Activated CD8-positive, alpha-beta memory T cell treated with anti-CD3 and anti-CD28 coated beads, Interleukin-2, amount 10 ng/mL, durations not matched to agents 7 days and 5 days (primary cell): ENCODE measurements at regions not wholly inside any gene's neighbourhood (a gene's known extent, or its start where the extent isn't known, plus 50 kb on each side); places are given as distances from the start of the nearest gene placed in this dataset.

Source experiments
- ATAC-seq: fragments of 150-1000 bp; cut with Tn5 transposase; one replicate; pipeline ENCODE4 v1.10.0; 2021; ENCODE audit warnings: moderate library complexity
- CTCF ChIA-PET: fragments of 350-600 bp; sonication (Branson Sonifier 250); formaldehyde crosslinking; loops from one replicate; lab custom pipeline; 2021; ENCODE audit warnings: antibody characterized with exemption; lab: Charles Lee
- DNase-seq: peaks from one replicate; pipeline ENCODE4 v3.0.0-alpha.2; 2020
- H3K27ac Mint-ChIP-seq: one replicate; pipeline ENCODE4 v1.8.0; 2021; ENCODE audit warnings: mild to moderate bottlenecking, mixed read lengths
- H3K27me3 Mint-ChIP-seq: one replicate; pipeline ENCODE4 v1.8.0; 2021; ENCODE audit warnings: mixed read lengths
- H3K36me3 Mint-ChIP-seq: one replicate; pipeline ENCODE4 v1.8.0; 2021; ENCODE audit warnings: mild to moderate bottlenecking, mixed read lengths
- H3K4me1 Mint-ChIP-seq: one replicate; pipeline ENCODE4 v1.8.0; 2021; ENCODE audit warnings: mixed read lengths
- H3K4me3 Mint-ChIP-seq: one replicate; pipeline ENCODE4 v1.8.0; 2021; ENCODE audit warnings: mild to moderate bottlenecking, moderate library complexity, mixed read lengths
- H3K9me3 Mint-ChIP-seq: one replicate; pipeline ENCODE4 v1.8.0; 2022; ENCODE audit warnings: low read depth, mixed read lengths

DNA sequence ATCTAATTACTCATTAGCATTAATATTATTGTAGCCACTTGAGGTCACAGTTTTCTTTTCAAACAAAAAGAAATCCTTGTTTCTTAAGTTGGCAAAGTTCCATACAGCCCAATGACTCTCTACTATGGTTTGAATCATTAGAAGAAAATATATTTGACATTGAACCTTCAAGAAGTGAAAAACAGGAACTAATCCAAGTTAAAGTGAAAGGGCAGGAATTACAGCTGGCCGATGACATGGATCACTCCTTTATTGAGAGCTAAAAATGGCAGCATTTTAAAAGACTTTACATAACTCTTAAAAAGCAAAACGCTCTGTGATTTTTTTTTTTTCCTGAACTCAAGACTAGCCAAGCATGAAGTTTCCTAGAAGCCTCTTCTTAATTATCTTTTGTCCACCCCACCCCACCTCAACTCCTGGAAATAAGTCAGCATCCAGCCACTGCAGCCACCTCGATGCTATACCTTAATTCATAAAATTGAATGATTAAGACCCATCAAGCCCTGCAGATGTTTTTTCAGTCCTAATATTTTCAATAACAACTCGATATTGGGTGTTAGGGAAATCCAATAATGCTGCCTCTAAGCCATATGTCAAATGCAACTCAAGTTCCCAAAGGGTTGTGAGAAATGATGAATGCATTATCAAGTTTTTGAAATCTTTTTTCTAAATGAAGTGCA, 323.1 kb downstream of the HHIPL2 start:
- Mint-ChIP-seq H3K4me1 (no peaks in the 10 kb centered on the region), H3K4me3 (no peak overlapping the region), H3K27me3 (no peaks in the 10 kb centered on the region), H3K9me3 (peaks cover 5% of the 10 kb centered on the region), H3K36me3 (peaks cover 2% of the 10 kb centered on the region), H3K27ac (no peak overlapping the region)
- ATAC-seq (no peak), DNase-seq (no peak)
- CTCF ChIA-PET = no interaction called here

DNA sequence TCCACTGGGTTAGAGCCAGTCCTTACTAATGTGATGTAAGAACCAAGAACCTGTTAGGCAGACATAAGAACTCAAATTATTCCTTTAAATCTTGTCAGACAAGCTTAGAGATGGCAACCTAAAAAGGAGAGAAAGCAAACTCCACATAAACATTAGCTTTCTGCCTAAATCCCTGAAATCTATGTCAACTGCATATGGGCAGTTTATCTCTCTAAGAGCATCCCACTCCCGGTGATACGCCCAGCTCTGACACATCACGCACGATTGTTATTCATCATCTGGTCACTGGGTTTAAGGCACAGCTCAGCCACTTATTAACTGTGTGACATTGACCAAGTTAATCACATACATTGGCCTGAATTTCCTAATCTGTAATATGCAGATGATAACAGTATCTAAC, 323.7 kb downstream of the HHIPL2 start:
- no peaks in the 10 kb centered on the region for H3K4me1 Mint-ChIP-seq

DNA sequence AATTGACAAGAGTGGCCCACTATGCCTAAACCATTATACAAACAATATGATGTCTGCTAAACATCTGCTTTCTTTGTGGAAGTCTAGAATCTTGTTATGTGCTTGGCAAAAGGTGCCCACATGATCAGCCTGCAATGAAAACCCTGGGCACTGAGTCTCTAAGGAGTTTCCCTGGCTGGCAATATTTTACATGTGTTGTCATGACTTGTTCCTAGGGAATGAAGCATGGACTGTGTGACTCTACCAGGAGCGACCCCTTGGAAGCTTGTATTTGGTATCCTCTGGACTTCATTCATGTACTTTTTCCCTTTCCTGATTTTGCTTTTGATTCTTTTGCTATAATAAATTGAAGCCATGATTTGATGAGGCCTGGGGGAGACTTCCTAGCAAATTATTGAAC, 324.9 kb downstream of the HHIPL2 start:
- H3K9me3 Mint-ChIP-seq = peaks cover 5% of the 10 kb centered on the region

More for the DNA sequence above, 323.7 kb downstream of the HHIPL2 start:
- DNase-seq (no peak), ATAC-seq (no peak)
- Mint-ChIP-seq H3K27ac (no peak overlapping the region), H3K4me3 (no peak overlapping the region), H3K27me3 (no peaks in the 10 kb centered on the region), H3K36me3 (peaks cover 2% of the 10 kb centered on the region), H3K9me3 (peaks cover 5% of the 10 kb centered on the region)
- CTCF ChIA-PET = no interaction called here

DNA sequence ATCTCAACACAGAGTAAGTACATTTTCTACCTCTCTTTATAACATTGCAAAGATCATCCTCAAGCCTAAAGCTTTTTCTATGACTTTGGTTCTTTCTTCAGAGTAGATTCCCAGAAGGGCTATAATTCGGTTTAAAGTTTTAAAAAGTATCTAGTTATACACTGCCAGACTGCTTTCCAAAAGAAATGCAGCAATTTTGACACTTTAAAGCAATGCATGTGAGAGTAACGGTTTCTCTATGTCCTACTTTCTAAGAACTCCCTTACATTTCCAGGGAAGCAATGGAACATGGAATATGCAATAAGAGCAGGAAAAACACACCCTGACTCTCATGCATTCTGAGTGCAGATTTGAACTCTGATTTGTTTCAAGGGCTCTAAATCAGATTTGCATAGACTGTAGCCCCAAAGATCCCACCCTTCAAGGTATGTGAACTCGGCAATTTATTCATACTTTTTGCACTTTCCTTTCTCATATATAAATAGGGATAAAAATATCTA, 331.6 kb downstream of the HHIPL2 start:
- H3K4me1 Mint-ChIP-seq = no peaks in the 10 kb centered on the region
- no peaks in the 10 kb centered on the region for H3K27me3 Mint-ChIP-seq
- H3K36me3 Mint-ChIP-seq = no peaks in the 10 kb centered on the region

More for the DNA sequence above, 324.9 kb downstream of the HHIPL2 start:
- ATAC-seq (no peak), DNase-seq (no peak)
- Mint-ChIP-seq H3K27me3 (no peaks in the 10 kb centered on the region), H3K4me3 (no peak overlapping the region), H3K4me1 (no peaks in the 10 kb centered on the region), H3K36me3 (peaks cover 2% of the 10 kb centered on the region), H3K27ac (no peak overlapping the region)
- CTCF ChIA-PET = no interaction called here

DNA sequence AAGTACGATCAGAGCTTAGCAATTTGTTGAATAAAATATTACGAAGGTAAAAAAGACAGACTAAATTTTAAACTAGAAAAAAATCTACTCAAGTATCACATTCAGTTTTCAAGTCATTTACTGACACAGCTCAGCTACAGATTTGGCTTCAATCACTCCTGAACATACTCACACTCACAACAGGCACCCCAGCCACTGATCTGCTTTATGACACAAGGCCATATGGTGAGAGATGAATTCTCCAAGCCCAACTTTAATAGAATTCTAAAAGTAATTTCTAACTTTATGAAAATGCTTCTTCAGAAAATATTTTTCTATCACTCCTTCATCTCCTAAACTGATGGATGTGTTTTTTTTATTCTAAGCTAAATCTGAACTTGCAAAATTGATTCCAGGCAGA, 337.1 kb downstream of the HHIPL2 start:
- CTCF ChIA-PET = no interaction called here

More for the DNA sequence above, 331.6 kb downstream of the HHIPL2 start:
- no peak overlapping the region for H3K4me3 Mint-ChIP-seq
- no peak for DNase-seq
- H3K27ac Mint-ChIP-seq = no peak overlapping the region
- CTCF ChIA-PET = no interaction called here
- peaks cover 5% of the 10 kb centered on the region for H3K9me3 Mint-ChIP-seq
- no peak for ATAC-seq

DNA sequence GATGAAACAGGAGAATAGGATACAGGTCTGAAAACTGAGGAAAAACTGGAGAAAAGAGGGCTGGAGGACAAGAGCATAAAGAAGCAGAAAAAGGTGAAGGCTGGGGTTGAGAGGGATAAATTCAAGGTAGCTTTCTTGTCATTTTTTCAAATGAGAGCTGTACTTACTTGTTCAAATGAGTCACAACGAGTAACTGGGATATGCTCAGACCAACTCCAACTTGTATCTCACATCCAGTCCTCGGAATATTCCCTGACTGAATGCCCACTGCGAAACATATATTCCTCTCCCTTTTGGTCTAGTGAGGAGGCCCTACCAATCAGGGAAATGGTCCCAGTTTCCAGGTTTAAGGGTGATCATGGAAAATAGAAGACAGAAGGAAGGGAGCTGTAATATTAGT, 343.4 kb downstream of the HHIPL2 start:
- Mint-ChIP-seq H3K27ac (no peak overlapping the region), H3K27me3 (no peaks in the 10 kb centered on the region), H3K36me3 (no peaks in the 10 kb centered on the region), H3K4me1 (no peaks in the 10 kb centered on the region), H3K9me3 (no peaks in the 10 kb centered on the region), H3K4me3 (no peak overlapping the region)
- no peak for ATAC-seq
- no peak for DNase-seq
- CTCF ChIA-PET = no interaction called here

More for the DNA sequence above, 337.1 kb downstream of the HHIPL2 start:
- DNase-seq (no peak), ATAC-seq (no peak)
- no peaks in the 10 kb centered on the region for H3K36me3 Mint-ChIP-seq
- no peak overlapping the region for H3K4me3 Mint-ChIP-seq
- no peaks in the 10 kb centered on the region for H3K27me3 Mint-ChIP-seq
- H3K4me1 Mint-ChIP-seq = no peaks in the 10 kb centered on the region
- no peak overlapping the region for H3K27ac Mint-ChIP-seq
- no peaks in the 10 kb centered on the region for H3K9me3 Mint-ChIP-seq

DNA sequence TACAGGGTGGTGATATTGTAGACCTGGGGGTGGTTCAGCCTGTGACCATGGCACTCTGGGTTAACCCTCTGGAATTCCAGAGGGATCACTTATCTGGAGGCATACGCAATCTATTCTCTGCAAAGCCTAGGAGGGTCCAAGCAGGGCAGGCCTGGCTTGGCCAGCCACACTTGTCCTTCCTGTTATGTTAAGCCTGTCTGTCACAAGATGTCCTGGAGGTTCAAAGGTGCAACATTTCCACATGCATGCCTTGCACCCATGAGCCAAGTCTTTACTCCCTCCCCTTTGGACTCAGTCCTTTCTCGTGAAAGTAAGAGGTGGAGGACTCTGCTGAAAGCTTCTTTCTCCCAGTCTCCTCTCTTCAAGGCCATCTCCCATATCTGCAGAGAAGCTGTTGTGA, 345.1 kb downstream of the HHIPL2 start:
- Mint-ChIP-seq H3K36me3 (no peaks in the 10 kb centered on the region), H3K27ac (no peak overlapping the region), H3K27me3 (no peaks in the 10 kb centered on the region), H3K4me1 (no peaks in the 10 kb centered on the region), H3K9me3 (no peaks in the 10 kb centered on the region), H3K4me3 (no peak overlapping the region)
- CTCF ChIA-PET = no interaction called here
- no peak for ATAC-seq
- DNase-seq = no peak

DNA sequence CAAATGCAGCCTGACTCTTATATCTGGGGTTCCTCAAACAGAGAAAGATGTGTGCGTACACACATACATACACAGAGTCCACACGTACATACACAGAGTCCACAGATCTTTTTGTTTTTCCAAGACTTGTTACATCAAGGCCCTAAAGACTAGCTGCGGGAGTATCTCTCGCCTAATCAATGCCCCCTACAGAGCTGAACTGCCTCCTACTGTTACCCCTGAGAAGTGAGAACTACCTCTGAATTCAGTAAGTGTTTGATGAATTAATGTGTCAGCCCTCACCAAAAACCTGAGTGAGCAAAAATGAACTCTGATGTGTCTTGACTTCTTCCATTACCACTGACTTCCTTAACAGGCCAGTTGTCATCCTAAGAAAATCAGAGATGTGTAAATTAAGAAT, 351.2 kb downstream of the HHIPL2 start:
- Mint-ChIP-seq H3K27ac (no peak overlapping the region), H3K9me3 (no peaks in the 10 kb centered on the region), H3K36me3 (no peaks in the 10 kb centered on the region), H3K4me3 (no peak overlapping the region), H3K27me3 (no peaks in the 10 kb centered on the region), H3K4me1 (no peaks in the 10 kb centered on the region)
- no peak for DNase-seq
- ATAC-seq = no peak
- CTCF ChIA-PET = no interaction called here

DNA sequence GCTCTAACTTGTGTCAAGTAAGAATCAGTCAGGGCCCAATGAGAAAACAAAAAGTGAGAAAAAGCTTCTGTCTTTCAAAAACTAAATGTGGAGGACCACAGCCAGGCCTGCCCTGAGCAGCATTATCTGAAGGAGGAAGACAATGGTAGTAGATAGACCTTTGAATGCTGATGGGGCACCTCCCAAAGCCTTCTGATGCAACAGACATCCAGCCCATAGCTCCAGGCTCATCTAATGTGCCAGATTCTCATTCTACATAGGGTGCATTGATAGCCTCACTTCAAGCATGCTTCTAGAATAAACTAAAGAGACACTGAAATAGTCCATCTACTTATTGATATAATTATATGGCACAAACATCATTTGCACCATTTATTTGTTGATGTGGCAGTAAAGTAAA, 351.6 kb downstream of the HHIPL2 start:
- DNase-seq (no peak), ATAC-seq (no peak)
- no peaks in the 10 kb centered on the region for H3K27me3 Mint-ChIP-seq
- H3K36me3 Mint-ChIP-seq = no peaks in the 10 kb centered on the region
- no peak overlapping the region for H3K27ac Mint-ChIP-seq
- H3K9me3 Mint-ChIP-seq = no peaks in the 10 kb centered on the region
- no peaks in the 10 kb centered on the region for H3K4me1 Mint-ChIP-seq
- H3K4me3 Mint-ChIP-seq = no peak overlapping the region
- CTCF ChIA-PET = no interaction called here

DNA sequence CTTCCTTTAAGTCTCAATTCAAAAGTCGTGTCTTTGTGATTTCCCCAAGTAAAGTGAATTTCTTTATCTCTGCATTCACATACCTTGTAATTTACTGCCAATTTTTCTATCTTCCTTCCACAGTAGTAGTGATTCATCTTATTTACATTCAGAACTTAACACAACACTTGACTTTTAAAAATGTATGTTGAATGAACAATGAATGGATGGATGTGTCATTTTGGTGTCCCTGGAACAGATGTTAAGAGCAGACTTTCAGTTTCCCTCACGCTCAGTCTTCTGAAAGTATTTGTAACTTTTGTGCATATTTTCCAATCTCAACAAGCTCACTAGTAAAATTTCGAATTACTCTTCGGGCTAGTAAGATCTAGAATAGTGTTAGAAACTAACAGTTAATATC, 352.0 kb downstream of the HHIPL2 start:
- ATAC-seq = no peak
- CTCF ChIA-PET = no interaction called here
- H3K36me3 Mint-ChIP-seq = no peaks in the 10 kb centered on the region

DNA sequence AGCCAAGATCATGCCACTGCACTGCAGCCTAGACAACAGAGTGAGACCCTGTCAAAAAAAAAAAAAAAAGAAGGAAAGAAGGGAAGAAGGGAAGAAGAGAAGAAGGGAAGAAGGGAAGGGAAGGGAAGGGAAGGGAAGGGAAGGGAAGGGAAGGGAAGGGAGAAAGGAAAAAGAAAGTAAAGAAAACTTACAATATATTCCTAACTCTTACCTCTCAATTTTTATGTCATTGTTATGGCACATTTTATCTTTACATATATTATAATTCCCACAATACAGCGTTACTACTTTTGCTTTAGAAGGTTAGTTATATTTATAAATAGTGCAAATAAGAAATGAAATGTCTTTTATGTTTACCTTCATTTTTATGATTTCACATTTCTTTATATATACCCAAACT, 358.7 kb downstream of the HHIPL2 start:
- CTCF ChIA-PET = no interaction called here
- DNase-seq (no peak), ATAC-seq (no peak)
- no peaks in the 10 kb centered on the region for H3K27me3 Mint-ChIP-seq
- H3K4me3 Mint-ChIP-seq = no peak overlapping the region
- H3K27ac Mint-ChIP-seq = no peak overlapping the region
- H3K36me3 Mint-ChIP-seq = no peaks in the 10 kb centered on the region
- H3K9me3 Mint-ChIP-seq = no peaks in the 10 kb centered on the region
- no peaks in the 10 kb centered on the region for H3K4me1 Mint-ChIP-seq

More for the DNA sequence above, 352.0 kb downstream of the HHIPL2 start:
- Mint-ChIP-seq H3K4me3 (no peak overlapping the region), H3K27ac (no peak overlapping the region), H3K27me3 (no peaks in the 10 kb centered on the region), H3K4me1 (no peaks in the 10 kb centered on the region), H3K9me3 (no peaks in the 10 kb centered on the region)
- DNase-seq = no peak

DNA sequence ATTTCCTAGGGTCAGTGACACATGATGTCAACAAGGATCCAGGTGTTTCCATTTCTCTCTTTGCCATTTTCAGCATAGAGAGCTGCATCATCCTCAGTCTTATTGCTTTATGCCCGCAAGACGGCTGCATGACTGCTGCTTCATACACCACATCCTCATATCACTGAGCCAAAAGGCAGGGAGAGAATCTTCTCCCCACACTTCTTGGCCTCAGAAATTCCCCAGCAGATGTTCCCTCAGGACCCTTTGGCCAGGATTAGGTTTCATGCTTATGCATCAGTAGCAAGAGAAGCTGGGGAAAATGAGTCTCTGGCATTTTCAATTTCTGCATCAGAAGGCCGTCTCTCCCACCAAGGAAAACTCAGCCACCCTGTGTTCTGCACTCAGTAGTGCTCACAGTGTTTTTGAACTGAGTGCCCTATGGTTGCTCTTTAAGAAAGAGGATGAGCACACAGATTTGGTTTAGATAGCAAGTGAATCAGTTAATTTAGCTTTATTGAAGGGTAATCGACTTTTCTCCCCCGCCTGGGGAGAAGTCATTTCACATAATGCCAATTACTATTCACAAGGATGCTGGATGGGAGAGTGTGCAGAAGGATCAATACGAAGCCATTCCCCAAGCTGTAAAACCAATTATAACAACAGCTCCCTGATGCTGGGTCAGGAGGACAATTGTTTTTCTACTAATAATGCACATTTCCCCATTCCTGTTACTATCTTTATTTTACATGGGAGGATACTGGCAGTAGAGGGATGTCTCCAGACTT, 360.2 kb downstream of the HHIPL2 start:
- H3K9me3 Mint-ChIP-seq = no peaks in the 10 kb centered on the region
- no peak overlapping the region for H3K4me3 Mint-ChIP-seq
- H3K27me3 Mint-ChIP-seq = no peaks in the 10 kb centered on the region
- no peaks in the 10 kb centered on the region for H3K36me3 Mint-ChIP-seq
- H3K27ac Mint-ChIP-seq = no peak overlapping the region
- H3K4me1 Mint-ChIP-seq = no peaks in the 10 kb centered on the region
- ATAC-seq (no peak), DNase-seq (no peak)
- CTCF ChIA-PET = no interaction called here

DNA sequence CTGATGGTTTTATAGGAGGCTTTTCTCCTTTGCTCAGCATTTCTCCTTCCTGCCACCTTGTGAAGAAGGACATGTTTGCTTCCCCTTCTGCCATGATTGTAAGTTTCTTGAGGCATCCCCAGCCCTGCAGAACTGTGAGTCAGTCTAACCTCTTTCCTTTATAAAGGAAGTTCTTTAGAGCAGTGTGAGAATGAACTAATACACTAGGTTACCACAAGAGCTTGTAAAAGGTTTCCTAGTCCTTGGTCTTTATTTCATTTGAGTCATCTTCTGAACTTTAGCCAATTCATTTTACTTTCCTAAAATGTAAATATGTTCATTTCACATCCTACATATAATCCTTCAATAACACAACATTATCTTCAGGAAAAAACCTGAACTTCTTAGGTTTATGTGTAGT, 365.3 kb downstream of the HHIPL2 start:
- Mint-ChIP-seq H3K27me3 (no peaks in the 10 kb centered on the region), H3K27ac (no peak overlapping the region), H3K9me3 (peaks cover 7% of the 10 kb centered on the region), H3K4me1 (no peaks in the 10 kb centered on the region), H3K36me3 (no peaks in the 10 kb centered on the region), H3K4me3 (no peak overlapping the region)
- DNase-seq (no peak), ATAC-seq (no peak)
- CTCF ChIA-PET = no interaction called here

DNA sequence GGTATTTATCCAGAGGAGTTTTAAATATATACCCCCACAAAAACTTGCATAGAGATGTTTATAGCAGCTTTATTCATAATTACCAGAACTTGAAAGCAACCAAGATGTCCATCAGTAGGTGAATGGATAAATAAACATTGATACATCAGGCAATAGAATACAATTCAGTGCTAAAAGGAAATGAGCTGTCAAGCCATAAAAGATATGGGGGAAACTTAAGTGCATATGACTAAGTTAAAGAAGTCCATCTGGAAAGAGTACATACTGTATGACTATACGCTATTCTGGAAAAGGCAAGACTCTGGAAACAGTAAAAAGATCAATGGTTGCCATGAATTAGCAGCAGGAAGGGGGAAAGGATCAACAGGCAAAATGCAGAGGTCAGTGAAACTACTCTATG, 366.7 kb downstream of the HHIPL2 start:
- no peaks in the 10 kb centered on the region for H3K36me3 Mint-ChIP-seq
- H3K27me3 Mint-ChIP-seq = no peaks in the 10 kb centered on the region
- peaks cover 7% of the 10 kb centered on the region for H3K9me3 Mint-ChIP-seq
- H3K27ac Mint-ChIP-seq = no peak overlapping the region
- H3K4me1 Mint-ChIP-seq = no peaks in the 10 kb centered on the region
- no peak for DNase-seq
- H3K4me3 Mint-ChIP-seq = no peak overlapping the region
- CTCF ChIA-PET = no interaction called here
- ATAC-seq = no peak
